HL-60 (cell line): ENCODE measurements at regions not wholly inside any gene's neighbourhood (a gene's known extent, or its start where the extent isn't known, plus 50 kb on each side); places are given as distances from the start of the nearest gene placed in this dataset.

ENCODE experiments used
- CTCF ChIP-seq: IDR thresholded peaks from one replicate; pipeline ENCODE4 v1.5.1; 2011; ENCODE audit warnings: low read length, control low read depth, inconsistent platforms; ENCODE audit not compliant: insufficient read depth
- GABPA ChIP-seq: IDR thresholded peaks from 2 replicates; pipeline ENCODE4 v1.6.1; 2012; ENCODE audit warnings: low read depth
- POLR2AphosphoS5 ChIP-seq: IDR thresholded peaks from 2 replicates; pipeline ENCODE4 v1.6.1; 2012; ENCODE audit warnings: low read depth
- REST ChIP-seq: IDR thresholded peaks from 2 replicates; pipeline ENCODE4 v1.6.1; 2012; ENCODE audit warnings: low read depth; ENCODE audit not compliant: insufficient replicate concordance
- SPI1 ChIP-seq: IDR thresholded peaks from 2 replicates; pipeline ENCODE4 v1.6.1; 2012; ENCODE audit warnings: low read depth, mild to moderate bottlenecking, borderline replicate concordance

- TF ChIP-seq CTCF (no peak), REST (no peak), POLR2AphosphoS5 (no peak), GABPA (no peak), SPI1 (no peak)
Observed at GRCh38 chr15:25509703-25510102, 70.9 kb upstream of the UBE3A start.
